Endothelial cell (in vitro differentiated cells): ENCODE measurements at regions not wholly inside any gene's neighbourhood (a gene's known extent, or its start where the extent isn't known, plus 50 kb on each side); places are given as distances from the start of the nearest gene placed in this dataset.
"Not testable (repeated sequence)": the region's sequence is repeated elsewhere in the genome, so short reads cannot be mapped to it uniquely, and the experiment has no call there.

Experiments used
- DNase-seq: peaks from one replicate; pipeline ENCODE4 v3.0.0; 2021; ENCODE audit warnings: low spot score
- H3K27ac Mint-ChIP-seq: one replicate; pipeline ENCODE4 v1.8.0; 2021; ENCODE audit warnings: mixed read lengths, inconsistent platforms; ENCODE audit not compliant: unreplicated experiment
- H3K27me3 Mint-ChIP-seq: one replicate; pipeline ENCODE4 v1.8.0; 2021; ENCODE audit warnings: mild to moderate bottlenecking, moderate library complexity, mixed read lengths, inconsistent platforms; ENCODE audit not compliant: unreplicated experiment
- H3K36me3 Mint-ChIP-seq: one replicate; pipeline ENCODE4 v1.8.0; 2021; ENCODE audit warnings: mild to moderate bottlenecking, low read depth, mixed read lengths, inconsistent platforms; ENCODE audit not compliant: unreplicated experiment
- H3K4me1 Mint-ChIP-seq: one replicate; pipeline ENCODE4 v1.8.0; 2021; ENCODE audit warnings: mild to moderate bottlenecking, mixed read lengths, inconsistent platforms; ENCODE audit not compliant: unreplicated experiment
- H3K4me3 Mint-ChIP-seq: one replicate; pipeline ENCODE4 v1.8.0; 2021; ENCODE audit warnings: mild to moderate bottlenecking, mixed read lengths, inconsistent platforms; ENCODE audit not compliant: unreplicated experiment
- H3K9me3 Mint-ChIP-seq: one replicate; pipeline ENCODE4 v1.8.0; 2021; ENCODE audit warnings: mixed read lengths, inconsistent platforms; ENCODE audit not compliant: unreplicated experiment
- TF ChIP-seq, protein P1 (sequence below): fragments of 200-600 bp; sonication (generic); IDR thresholded peaks from one replicate; pipeline ENCODE4 v1.5.0; 2021; ENCODE audit warnings: antibody characterized with exemption; ENCODE audit not compliant: unreplicated experiment

DNA sequence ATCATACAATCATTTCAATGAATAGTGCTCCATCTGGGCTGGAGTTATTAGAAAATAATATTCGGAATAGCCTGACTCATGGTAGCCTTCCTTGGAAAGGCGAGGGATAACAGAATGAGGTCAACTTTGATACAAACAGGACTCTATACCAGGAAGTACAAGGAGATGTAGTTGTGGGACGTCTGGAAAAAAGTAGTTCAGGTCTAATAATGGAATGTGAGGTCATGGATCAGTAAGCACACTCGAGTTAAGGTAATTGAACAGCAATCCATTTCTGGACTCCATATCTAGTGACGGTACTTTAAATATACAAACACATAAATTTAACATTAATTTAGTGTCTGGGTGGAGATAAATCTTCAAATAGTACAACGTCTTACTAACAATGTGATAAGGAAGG is 1204.0 kb upstream of the ADGRB3 start:
- no peak overlapping the region for H3K27ac Mint-ChIP-seq
- H3K36me3 Mint-ChIP-seq = no peaks in the 10 kb centered on the region
- H3K4me3 Mint-ChIP-seq = no peak overlapping the region
- DNase-seq = no peak
- no peaks in the 10 kb centered on the region for H3K27me3 Mint-ChIP-seq
- H3K4me1 Mint-ChIP-seq = no peaks in the 10 kb centered on the region
- TF ChIP-seq, protein P1, sequence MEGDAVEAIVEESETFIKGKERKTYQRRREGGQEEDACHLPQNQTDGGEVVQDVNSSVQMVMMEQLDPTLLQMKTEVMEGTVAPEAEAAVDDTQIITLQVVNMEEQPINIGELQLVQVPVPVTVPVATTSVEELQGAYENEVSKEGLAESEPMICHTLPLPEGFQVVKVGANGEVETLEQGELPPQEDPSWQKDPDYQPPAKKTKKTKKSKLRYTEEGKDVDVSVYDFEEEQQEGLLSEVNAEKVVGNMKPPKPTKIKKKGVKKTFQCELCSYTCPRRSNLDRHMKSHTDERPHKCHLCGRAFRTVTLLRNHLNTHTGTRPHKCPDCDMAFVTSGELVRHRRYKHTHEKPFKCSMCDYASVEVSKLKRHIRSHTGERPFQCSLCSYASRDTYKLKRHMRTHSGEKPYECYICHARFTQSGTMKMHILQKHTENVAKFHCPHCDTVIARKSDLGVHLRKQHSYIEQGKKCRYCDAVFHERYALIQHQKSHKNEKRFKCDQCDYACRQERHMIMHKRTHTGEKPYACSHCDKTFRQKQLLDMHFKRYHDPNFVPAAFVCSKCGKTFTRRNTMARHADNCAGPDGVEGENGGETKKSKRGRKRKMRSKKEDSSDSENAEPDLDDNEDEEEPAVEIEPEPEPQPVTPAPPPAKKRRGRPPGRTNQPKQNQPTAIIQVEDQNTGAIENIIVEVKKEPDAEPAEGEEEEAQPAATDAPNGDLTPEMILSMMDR = no peak
- no peaks in the 10 kb centered on the region for H3K9me3 Mint-ChIP-seq

DNA sequence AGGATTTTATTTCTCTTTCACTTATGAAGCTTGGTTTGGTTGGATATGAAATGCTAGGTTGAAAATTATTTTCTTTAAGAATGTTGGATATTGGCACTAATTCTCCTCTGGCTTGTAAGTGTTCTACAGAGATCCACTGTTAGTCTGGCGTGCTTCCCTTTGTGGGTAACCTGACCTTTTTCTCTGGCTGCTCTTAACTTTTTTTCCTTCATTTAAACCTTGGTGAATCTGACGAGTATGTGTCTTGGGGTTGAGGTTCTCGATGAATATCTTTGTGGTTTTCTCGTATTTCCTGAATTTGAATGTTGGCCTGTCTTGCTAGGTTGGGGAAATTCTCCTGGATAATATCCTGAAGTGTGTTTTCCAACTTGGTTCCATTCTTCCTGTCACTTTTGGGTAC is 1208.4 kb upstream of the ADGRB3 start:
- H3K9me3 Mint-ChIP-seq, H3K27me3 Mint-ChIP-seq, H3K27ac Mint-ChIP-seq, H3K4me3 Mint-ChIP-seq, DNase-seq, H3K36me3 Mint-ChIP-seq, H3K4me1 Mint-ChIP-seq: not testable (repeated sequence)

DNA sequence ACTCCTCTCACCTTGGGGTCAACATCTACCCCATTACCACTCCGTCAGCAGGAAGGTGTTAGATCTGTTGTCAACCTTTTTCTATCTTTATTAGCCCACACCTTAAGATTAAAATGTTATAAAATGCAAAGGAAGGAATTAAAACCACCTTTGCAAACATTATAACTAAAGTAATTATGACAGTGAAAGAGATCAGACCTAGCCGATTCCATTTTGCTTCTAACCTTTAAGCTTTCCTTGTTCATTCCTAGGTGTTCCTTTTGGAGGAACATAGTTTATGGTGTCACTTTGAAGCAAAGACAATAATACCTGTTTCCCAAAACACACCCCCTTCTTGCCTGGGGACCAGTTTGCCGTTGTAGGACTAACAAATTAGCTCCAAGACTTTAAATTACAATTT is 1223.0 kb upstream of the ADGRB3 start:
- no peaks in the 10 kb centered on the region for H3K36me3 Mint-ChIP-seq
- DNase-seq = no peak
- no peaks in the 10 kb centered on the region for H3K9me3 Mint-ChIP-seq
- no peaks in the 10 kb centered on the region for H3K4me1 Mint-ChIP-seq
- no peak overlapping the region for H3K4me3 Mint-ChIP-seq
- no peaks in the 10 kb centered on the region for H3K27me3 Mint-ChIP-seq
- TF ChIP-seq, protein P1 = no peak
- H3K27ac Mint-ChIP-seq = no peak overlapping the region

DNA sequence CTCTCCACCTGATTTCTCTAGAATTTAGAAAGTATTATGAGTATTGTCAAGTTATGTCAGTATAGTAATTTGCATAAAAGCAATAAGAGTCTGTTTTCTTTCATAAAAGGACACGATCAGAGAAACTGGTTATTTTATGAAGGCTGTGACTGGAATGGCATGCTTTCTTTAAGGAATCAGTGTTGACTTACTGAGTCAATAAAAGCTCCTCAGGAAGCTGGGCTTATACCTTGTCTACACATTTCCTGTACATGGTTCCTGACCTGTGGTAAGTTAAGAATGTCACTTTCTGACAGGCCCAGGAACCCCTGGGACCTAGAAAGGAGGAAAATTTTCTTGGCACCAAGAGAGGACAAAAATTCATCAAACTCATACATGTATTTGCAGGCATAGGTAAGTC is 1224.0 kb upstream of the ADGRB3 start:
- Mint-ChIP-seq H3K27me3 (no peaks in the 10 kb centered on the region), H3K9me3 (no peaks in the 10 kb centered on the region), H3K36me3 (no peaks in the 10 kb centered on the region), H3K4me1 (no peaks in the 10 kb centered on the region), H3K4me3 (no peak overlapping the region), H3K27ac (no peak overlapping the region)
- TF ChIP-seq, protein P1 = no peak
- DNase-seq = no peak

DNA sequence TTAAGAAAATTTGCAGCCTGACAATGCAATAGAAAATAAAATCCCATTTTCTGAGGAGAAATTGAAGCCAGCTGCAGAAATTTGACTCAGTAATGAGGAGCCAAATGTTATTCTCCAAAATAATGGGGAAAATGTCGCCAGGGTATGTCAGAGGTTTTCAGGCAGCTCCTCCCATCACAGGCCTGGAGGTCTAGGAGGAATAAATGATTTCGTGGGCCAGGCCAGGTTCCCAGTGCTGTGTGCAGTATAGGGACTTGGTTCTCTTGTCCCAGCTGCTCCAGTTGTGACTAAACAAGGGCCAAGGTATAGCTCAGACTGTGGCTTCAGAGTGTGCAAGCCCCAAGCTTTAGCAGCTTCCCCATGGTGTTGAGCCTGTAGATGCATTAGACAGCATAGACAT is 1240.8 kb upstream of the ADGRB3 start:
- TF ChIP-seq, protein P1 = no peak
- H3K9me3 Mint-ChIP-seq = peaks cover 9% of the 10 kb centered on the region
- H3K27me3 Mint-ChIP-seq = no peaks in the 10 kb centered on the region
- no peaks in the 10 kb centered on the region for H3K36me3 Mint-ChIP-seq
- no peak for DNase-seq
- no peak overlapping the region for H3K4me3 Mint-ChIP-seq
- H3K4me1 Mint-ChIP-seq = no peaks in the 10 kb centered on the region
- H3K27ac Mint-ChIP-seq = no peak overlapping the region

DNA sequence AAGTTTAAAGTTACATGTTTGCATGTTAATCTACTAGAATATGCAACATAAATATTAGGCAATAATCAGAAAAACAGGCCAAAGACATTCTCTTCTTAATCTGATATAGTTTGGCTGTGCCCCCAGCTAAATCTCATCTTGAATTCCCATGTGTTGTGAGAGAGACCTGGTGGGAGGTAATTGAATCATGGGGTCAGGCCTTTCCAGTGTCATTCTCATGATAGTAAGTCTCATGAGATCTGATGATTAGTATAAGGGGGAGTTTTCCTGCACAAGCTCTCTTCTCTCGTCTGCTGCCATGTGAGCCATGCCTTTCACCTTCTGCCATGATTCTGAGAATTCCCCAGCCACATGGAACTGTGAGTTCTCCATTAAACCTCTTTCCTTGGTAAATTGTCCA is 1241.7 kb upstream of the ADGRB3 start:
- Mint-ChIP-seq H3K9me3 (peaks cover 9% of the 10 kb centered on the region), H3K27ac (no peak overlapping the region), H3K4me3 (no peak overlapping the region), H3K27me3 (no peaks in the 10 kb centered on the region), H3K4me1 (no peaks in the 10 kb centered on the region), H3K36me3 (no peaks in the 10 kb centered on the region)
- no peak for DNase-seq
- TF ChIP-seq, protein P1 = no peak
